ENCODE measurements at regions not wholly inside any gene's neighbourhood (a gene's known extent, or its start where the extent isn't known, plus 50 kb on each side); places are given as distances from the start of the nearest gene placed in this dataset.
"Not testable (repeated sequence)": the region's sequence is repeated elsewhere in the genome, so short reads cannot be mapped to it uniquely, and the experiment has no call there.

DNA sequence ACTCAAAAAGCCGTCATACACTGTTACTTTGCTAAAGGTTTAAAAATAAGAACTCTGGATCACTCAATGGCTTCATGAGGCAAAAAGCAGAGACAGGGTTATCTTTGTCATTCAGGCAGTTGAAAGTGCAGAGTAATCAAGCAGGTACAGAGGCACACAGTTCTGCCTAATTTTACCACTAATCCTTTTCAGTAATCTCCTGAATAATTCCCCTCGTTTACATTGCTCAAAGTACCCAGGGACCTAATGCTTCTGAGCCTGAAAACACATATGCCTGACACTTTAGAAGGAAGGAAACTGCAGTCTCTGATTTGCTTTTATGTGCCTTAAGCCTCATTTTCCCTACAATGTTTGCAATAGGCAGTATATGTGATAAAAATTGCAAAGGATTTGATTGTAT lies 71.4 kb upstream of the TRAM1L1 start:
- TF ChIP-seq ZNF8 (CRISPR knock-in tag; IDR thresholded peaks at IDR 0.05) (no peak), ZNF70 (CRISPR knock-in tag; IDR thresholded peaks at IDR 0.05) (no peak), ZNF565 (CRISPR knock-in tag; conservative IDR thresholded peaks at IDR 0.05; ENCODE audit: low read depth) (no peak), TCF4 (CRISPR knock-in tag; IDR thresholded peaks at IDR 0.05; ENCODE audit: borderline replicate concordance) (no peak), RARB (CRISPR knock-in tag; IDR thresholded peaks at IDR 0.05) (no peak), PPARA (CRISPR knock-in tag; IDR thresholded peaks at IDR 0.05; ENCODE audit: borderline replicate concordance) (no peak), BACH2 (CRISPR knock-in tag; IDR thresholded peaks at IDR 0.05; ENCODE audit: borderline replicate concordance) (no peak), ISL1 (CRISPR knock-in tag; IDR thresholded peaks at IDR 0.05) (no peak), SNAI2 (CRISPR knock-in tag; IDR thresholded peaks at IDR 0.05) (no peak), CSDC2 (CRISPR knock-in tag; IDR thresholded peaks at IDR 0.05) (no peak), ZFP3 (CRISPR knock-in tag; IDR thresholded peaks at IDR 0.05) (no peak), POU6F1 (CRISPR knock-in tag; IDR thresholded peaks at IDR 0.05; ENCODE audit: borderline replicate concordance, low read depth) (no peak), ZFP30 (CRISPR knock-in tag; IDR thresholded peaks at IDR 0.05) (no peak), TOX (CRISPR knock-in tag; IDR thresholded peaks at IDR 0.05; ENCODE audit: borderline replicate concordance) (no peak)
- no peak for ATAC-seq

DNA sequence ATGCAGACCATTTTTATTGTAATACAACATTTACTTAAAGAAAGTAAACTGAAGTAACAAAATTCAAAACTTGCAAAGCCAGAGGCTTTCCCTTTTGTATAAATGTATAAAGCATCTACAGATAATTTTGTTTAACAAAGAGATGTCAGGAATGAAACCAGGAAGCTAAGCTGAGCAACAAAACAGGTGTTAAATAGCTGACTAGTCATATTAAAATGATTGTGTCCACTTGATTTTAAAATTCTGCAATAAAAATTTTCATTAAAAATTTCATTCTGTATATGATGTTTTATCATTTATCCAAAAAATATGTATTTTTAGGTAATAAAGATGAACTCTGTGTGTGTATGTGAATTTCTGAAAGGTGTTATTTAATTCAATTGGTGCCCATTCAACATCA lies 72.0 kb upstream of the TRAM1L1 start:
- TF ChIP-seq ISL1 (CRISPR knock-in tag; IDR thresholded peaks at IDR 0.05) = no peak
- ATAC-seq = no peak

- ATAC-seq = no peak
- TF ChIP-seq CREB5 (CRISPR knock-in tag; IDR thresholded peaks at IDR 0.05; ENCODE audit: low read depth) = no peak
- TF ChIP-seq ZNF565 (CRISPR knock-in tag; conservative IDR thresholded peaks at IDR 0.05; ENCODE audit: low read depth) = no peak
- TF ChIP-seq OSR1 (CRISPR knock-in tag; IDR thresholded peaks at IDR 0.05) = no peak
- TF ChIP-seq ZFP3 (CRISPR knock-in tag; IDR thresholded peaks at IDR 0.05) = no peak
- no peak for TF ChIP-seq TCF4 (CRISPR knock-in tag; IDR thresholded peaks at IDR 0.05; ENCODE audit: borderline replicate concordance)
- TF ChIP-seq RARB (CRISPR knock-in tag; IDR thresholded peaks at IDR 0.05) = no peak
- no peak for TF ChIP-seq BACH2 (CRISPR knock-in tag; IDR thresholded peaks at IDR 0.05; ENCODE audit: borderline replicate concordance)
- no peak for TF ChIP-seq ARNTL (CRISPR knock-in tag; IDR thresholded peaks at IDR 0.05; ENCODE audit: borderline replicate concordance, low read depth)
- TF ChIP-seq ZNF8 (CRISPR knock-in tag; IDR thresholded peaks at IDR 0.05) = no peak
- no peak for TF ChIP-seq POU6F1 (CRISPR knock-in tag; IDR thresholded peaks at IDR 0.05; ENCODE audit: borderline replicate concordance, low read depth)
- TF ChIP-seq PPARA (CRISPR knock-in tag; IDR thresholded peaks at IDR 0.05; ENCODE audit: borderline replicate concordance) = no peak
- no peak for TF ChIP-seq ZFP30 (CRISPR knock-in tag; IDR thresholded peaks at IDR 0.05)
Measured at GRCh38 chr4:117162976-117163375, 77.6 kb upstream of the TRAM1L1 start.

- no peak for TF ChIP-seq ZNF565 (CRISPR knock-in tag; conservative IDR thresholded peaks at IDR 0.05; ENCODE audit: low read depth)
- no peak for ATAC-seq
Measured at GRCh38 chr4:117164338-117164737, 79.0 kb upstream of the TRAM1L1 start.

- not testable (repeated sequence) for ATAC-seq
Measured at GRCh38 chr4:117175369-117175768, 90.0 kb upstream of the TRAM1L1 start.

GRCh38 chr4:117203231-117203630 lies 117.9 kb upstream of the TRAM1L1 start:
- TF ChIP-seq RARB (CRISPR knock-in tag; IDR thresholded peaks at IDR 0.05) (no peak), PPARA (CRISPR knock-in tag; IDR thresholded peaks at IDR 0.05; ENCODE audit: borderline replicate concordance) (no peak), CSDC2 (CRISPR knock-in tag; IDR thresholded peaks at IDR 0.05) (no peak), POU6F1 (CRISPR knock-in tag; IDR thresholded peaks at IDR 0.05; ENCODE audit: borderline replicate concordance, low read depth) (no peak), TOX (CRISPR knock-in tag; IDR thresholded peaks at IDR 0.05; ENCODE audit: borderline replicate concordance) (no peak), ZFP3 (CRISPR knock-in tag; IDR thresholded peaks at IDR 0.05) (no peak), ZNF70 (CRISPR knock-in tag; IDR thresholded peaks at IDR 0.05) (no peak), ARNTL (CRISPR knock-in tag; IDR thresholded peaks at IDR 0.05; ENCODE audit: borderline replicate concordance, low read depth) (no peak)
- TF ChIP-seq, protein P1, sequence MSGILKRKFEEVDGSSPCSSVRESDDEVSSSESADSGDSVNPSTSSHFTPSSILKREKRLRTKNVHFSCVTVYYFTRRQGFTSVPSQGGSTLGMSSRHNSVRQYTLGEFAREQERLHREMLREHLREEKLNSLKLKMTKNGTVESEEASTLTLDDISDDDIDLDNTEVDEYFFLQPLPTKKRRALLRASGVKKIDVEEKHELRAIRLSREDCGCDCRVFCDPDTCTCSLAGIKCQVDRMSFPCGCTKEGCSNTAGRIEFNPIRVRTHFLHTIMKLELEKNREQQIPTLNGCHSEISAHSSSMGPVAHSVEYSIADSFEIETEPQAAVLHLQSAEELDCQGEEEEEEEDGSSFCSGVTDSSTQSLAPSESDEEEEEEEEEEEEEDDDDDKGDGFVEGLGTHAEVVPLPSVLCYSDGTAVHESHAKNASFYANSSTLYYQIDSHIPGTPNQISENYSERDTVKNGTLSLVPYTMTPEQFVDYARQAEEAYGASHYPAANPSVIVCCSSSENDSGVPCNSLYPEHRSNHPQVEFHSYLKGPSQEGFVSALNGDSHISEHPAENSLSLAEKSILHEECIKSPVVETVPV (CRISPR knock-in tag; IDR thresholded peaks at IDR 0.05) = no peak
- TF ChIP-seq, protein P2, sequence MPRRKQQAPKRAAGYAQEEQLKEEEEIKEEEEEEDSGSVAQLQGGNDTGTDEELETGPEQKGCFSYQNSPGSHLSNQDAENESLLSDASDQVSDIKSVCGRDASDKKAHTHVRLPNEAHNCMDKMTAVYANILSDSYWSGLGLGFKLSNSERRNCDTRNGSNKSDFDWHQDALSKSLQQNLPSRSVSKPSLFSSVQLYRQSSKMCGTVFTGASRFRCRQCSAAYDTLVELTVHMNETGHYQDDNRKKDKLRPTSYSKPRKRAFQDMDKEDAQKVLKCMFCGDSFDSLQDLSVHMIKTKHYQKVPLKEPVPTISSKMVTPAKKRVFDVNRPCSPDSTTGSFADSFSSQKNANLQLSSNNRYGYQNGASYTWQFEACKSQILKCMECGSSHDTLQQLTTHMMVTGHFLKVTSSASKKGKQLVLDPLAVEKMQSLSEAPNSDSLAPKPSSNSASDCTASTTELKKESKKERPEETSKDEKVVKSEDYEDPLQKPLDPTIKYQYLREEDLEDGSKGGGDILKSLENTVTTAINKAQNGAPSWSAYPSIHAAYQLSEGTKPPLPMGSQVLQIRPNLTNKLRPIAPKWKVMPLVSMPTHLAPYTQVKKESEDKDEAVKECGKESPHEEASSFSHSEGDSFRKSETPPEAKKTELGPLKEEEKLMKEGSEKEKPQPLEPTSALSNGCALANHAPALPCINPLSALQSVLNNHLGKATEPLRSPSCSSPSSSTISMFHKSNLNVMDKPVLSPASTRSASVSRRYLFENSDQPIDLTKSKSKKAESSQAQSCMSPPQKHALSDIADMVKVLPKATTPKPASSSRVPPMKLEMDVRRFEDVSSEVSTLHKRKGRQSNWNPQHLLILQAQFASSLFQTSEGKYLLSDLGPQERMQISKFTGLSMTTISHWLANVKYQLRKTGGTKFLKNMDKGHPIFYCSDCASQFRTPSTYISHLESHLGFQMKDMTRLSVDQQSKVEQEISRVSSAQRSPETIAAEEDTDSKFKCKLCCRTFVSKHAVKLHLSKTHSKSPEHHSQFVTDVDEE (CRISPR knock-in tag; IDR thresholded peaks at IDR 0.05) = no peak
- no peak for ATAC-seq
